CD4-positive, alpha-beta T cell (primary cell): ENCODE measurements at regions not wholly inside any gene's neighbourhood (a gene's known extent, or its start where the extent isn't known, plus 50 kb on each side); places are given as distances from the start of the nearest gene placed in this dataset.

ENCODE experiments used
- ATAC-seq: fragments of 200-7000 bp; cut with Tn5 transposase; one replicate; pipeline ENCODE4 v1.10.0; 2022; ENCODE audit warnings: mild to moderate bottlenecking; ENCODE audit not compliant: poor library complexity
- CTCF ChIA-PET: fragments of 350-600 bp; sonication (Branson Sonifier 250); formaldehyde crosslinking; loops from one replicate; lab custom pipeline; 2021; ENCODE audit warnings: antibody characterized with exemption, inconsistent platforms; lab: Charles Lee
- POLR2A ChIA-PET: fragments of 350-600 bp; sonication (Branson Sonifier 250); formaldehyde crosslinking; loops from one replicate; lab custom pipeline; 2021; ENCODE audit warnings: antibody characterized with exemption, inconsistent platforms; lab: Charles Lee
- DNase-seq, 14 experiments: peaks; one replicate each; pipeline ENCODE4 v3.0.0-alpha.2; 2013 to 2020; ENCODE audit warnings: mixed read lengths in 2 of 14
- H3K27ac ChIP-seq, 2 donors: one replicate each; pipeline versions ENCODE4 v1.5.1 to v1.7.0; 2013; ENCODE audit warnings: low read length in 2 of 2, low read depth in 1 of 2, mild to moderate bottlenecking in 1 of 2
- H3K27me3 ChIP-seq, 2 experiments: 1 replicate in 1 of 2; 2 replicates in 1 of 2; pipeline versions ENCODE4 v1.6.1 to v1.7.0; 2013; ENCODE audit warnings: low read length in 2 of 2, control low read depth in 1 of 2, mild to moderate bottlenecking in 1 of 2, moderate library complexity in 1 of 2; ENCODE audit not compliant: insufficient read depth in 2 of 2, control insufficient read depth in 1 of 2
- H3K36me3 ChIP-seq: one replicate; pipeline ENCODE4 v1.6.1; 2013; ENCODE audit warnings: low read length, control low read depth; ENCODE audit not compliant: insufficient read depth
- H3K4me1 ChIP-seq: one replicate; pipeline ENCODE4 v1.6.1; 2013; ENCODE audit warnings: low read length, control low read depth; ENCODE audit not compliant: insufficient read depth
- H3K4me3 ChIP-seq: one replicate; pipeline ENCODE4 v1.5.1; 2013; ENCODE audit warnings: mild to moderate bottlenecking, low read length, moderate library complexity
- H3K9me3 ChIP-seq, 2 experiments: 1 replicate in 1 of 2; 2 replicates in 1 of 2; pipeline versions ENCODE4 v1.6.1 to v1.7.0; 2013; ENCODE audit warnings: low read length in 2 of 2, mild to moderate bottlenecking in 2 of 2, control low read depth in 1 of 2, moderate library complexity in 1 of 2; ENCODE audit not compliant: control insufficient read depth in 1 of 2, insufficient read depth in 1 of 2
- H3K27ac Mint-ChIP-seq: one replicate; pipeline ENCODE4 v1.8.0; 2020; ENCODE audit warnings: mixed read lengths
- H3K27me3 Mint-ChIP-seq: one replicate; pipeline ENCODE4 v1.8.0; 2021; ENCODE audit warnings: mixed read lengths
- H3K36me3 Mint-ChIP-seq: one replicate; pipeline ENCODE4 v1.8.0; 2021; ENCODE audit warnings: low read depth, mixed read lengths
- H3K4me1 Mint-ChIP-seq: one replicate; pipeline ENCODE4 v1.8.0; 2021; ENCODE audit warnings: low read depth, mixed read lengths
- H3K4me3 Mint-ChIP-seq: one replicate; pipeline ENCODE4 v1.8.0; 2020; ENCODE audit warnings: mild to moderate bottlenecking, mixed read lengths
- H3K9me3 Mint-ChIP-seq: one replicate; pipeline ENCODE4 v1.8.0; 2020; ENCODE audit warnings: mixed read lengths
- CTCF ChIP-seq: fragments of 200-600 bp; IDR thresholded peaks from one replicate; pipeline ENCODE4 v1.8.0; 2022; ENCODE audit warnings: antibody characterized with exemption, mild to moderate bottlenecking
- intact Hi-C, 2 experiments: fragments of 100-400 bp; cut with DNase I in 1 of 2; cut with micrococcal nuclease in 1 of 2; formaldehyde crosslinking; loops; one replicate each; pipeline versions ENCODE4 v1.15.1 to v1.9.0; 2023 to 2025; cut with DNase I, micrococcal nuclease

GRCh38 chr5:13186177-13186576 lies 758.3 kb downstream of the DNAH5 start:
- Histone ChIP-seq H3K4me3 (no peak overlapping the region), H3K36me3 (no peaks in the 10 kb centered on the region), H3K9me3 (no peaks in the 10 kb centered on the region), H3K4me1 (no peaks in the 10 kb centered on the region), H3K27me3 (no peaks in the 10 kb centered on the region), H3K27ac (no peak overlapping the region)
- no peak for TF ChIP-seq CTCF
- H3K27me3 Mint-ChIP-seq: no peaks in the 10 kb centered on the region
- H3K9me3 Mint-ChIP-seq: peaks cover 11% of the 10 kb centered on the region
- no peak overlapping the region for H3K4me3 Mint-ChIP-seq
- intact Hi-C loops: no loop called here
- H3K4me1 Mint-ChIP-seq: no peaks in the 10 kb centered on the region
- CTCF ChIA-PET: no interaction called here
- DNase-seq (no peak), ATAC-seq (no peak)
- POLR2A ChIA-PET: no interaction called here
- no peak overlapping the region for H3K27ac Mint-ChIP-seq
- H3K36me3 Mint-ChIP-seq: no peaks in the 10 kb centered on the region

- no peaks in the 10 kb centered on the region for H3K9me3 ChIP-seq
- POLR2A ChIA-PET: no interaction called here
- CTCF ChIA-PET: no interaction called here
- Mint-ChIP-seq H3K9me3 (peaks cover 13% of the 10 kb centered on the region), H3K27ac (no peak overlapping the region), H3K4me3 (no peak overlapping the region), H3K27me3 (no peaks in the 10 kb centered on the region), H3K36me3 (no peaks in the 10 kb centered on the region), H3K4me1 (no peaks in the 10 kb centered on the region)
- H3K36me3 ChIP-seq: no peaks in the 10 kb centered on the region
- H3K4me3 ChIP-seq: no peak overlapping the region
- no peak overlapping the region for H3K27ac ChIP-seq
- ATAC-seq (no peak), DNase-seq (no peak)
- TF ChIP-seq CTCF: no peak
- intact Hi-C loops: no loop called here
- H3K27me3 ChIP-seq: no peaks in the 10 kb centered on the region
- no peaks in the 10 kb centered on the region for H3K4me1 ChIP-seq
Observed at GRCh38 chr5:13179407-13180087, 764.9 kb downstream of the DNAH5 start.

GRCh38 chr5:13143630-13144029 lies 800.9 kb downstream of the DNAH5 start:
- H3K9me3 ChIP-seq: peaks cover 0 to 7% of the 10 kb centered on the region in 2 experiments
- intact Hi-C loops: no loop called here
- no peaks in the 10 kb centered on the region for H3K4me1 ChIP-seq
- Mint-ChIP-seq H3K4me1 (no peaks in the 10 kb centered on the region), H3K27me3 (no peaks in the 10 kb centered on the region), H3K27ac (no peak overlapping the region), H3K36me3 (no peaks in the 10 kb centered on the region), H3K9me3 (peaks cover 23% of the 10 kb centered on the region), H3K4me3 (no peak overlapping the region)
- DNase-seq: no peak
- H3K4me3 ChIP-seq: no peak overlapping the region
- CTCF ChIA-PET: no interaction called here
- no peak for ATAC-seq
- no peak for TF ChIP-seq CTCF
- H3K36me3 ChIP-seq: no peaks in the 10 kb centered on the region
- no peak overlapping the region for H3K27ac ChIP-seq
- POLR2A ChIA-PET: no interaction called here
- no peaks in the 10 kb centered on the region for H3K27me3 ChIP-seq
